HL-60 (cell line): ENCODE measurements at regions not wholly inside any gene's neighbourhood (a gene's known extent, or its start where the extent isn't known, plus 50 kb on each side); places are given as distances from the start of the nearest gene placed in this dataset.

Source experiments
- DNase-seq, 2 experiments: peaks; one replicate each; pipeline ENCODE4 v3.0.0-alpha.2; 2010 to 2020; ENCODE audit warnings: low read depth in 1 of 2, low spot score in 1 of 2
- H3K27ac ChIP-seq: fragments of 250-450 bp; sonication (Bioruptor Pico); replicated peaks from 2 replicates; pipeline ENCODE4 v1.5.1; 2020; ENCODE audit warnings: mild to moderate bottlenecking, moderate library complexity
- H3K27me3 ChIP-seq: fragments of 250-450 bp; sonication (Bioruptor Pico); 2 replicates; pipeline ENCODE4 v1.5.1; 2021; ENCODE audit warnings: mild to moderate bottlenecking, moderate library complexity; ENCODE audit not compliant: insufficient read depth, poor library complexity, severe bottlenecking
- H3K4me3 ChIP-seq: replicated peaks from 2 replicates; pipeline ENCODE4 v1.5.1; 2011; ENCODE audit warnings: mild to moderate bottlenecking, control low read depth, low read length; ENCODE audit not compliant: insufficient read depth
- CTCF ChIP-seq: IDR thresholded peaks from one replicate; pipeline ENCODE4 v1.5.1; 2011; ENCODE audit warnings: low read length, control low read depth, inconsistent platforms; ENCODE audit not compliant: insufficient read depth
- GABPA ChIP-seq: IDR thresholded peaks from 2 replicates; pipeline ENCODE4 v1.6.1; 2012; ENCODE audit warnings: low read depth
- POLR2AphosphoS5 ChIP-seq: IDR thresholded peaks from 2 replicates; pipeline ENCODE4 v1.6.1; 2012; ENCODE audit warnings: low read depth
- REST ChIP-seq: IDR thresholded peaks from 2 replicates; pipeline ENCODE4 v1.6.1; 2012; ENCODE audit warnings: low read depth; ENCODE audit not compliant: insufficient replicate concordance
- SPI1 ChIP-seq: IDR thresholded peaks from 2 replicates; pipeline ENCODE4 v1.6.1; 2012; ENCODE audit warnings: low read depth, mild to moderate bottlenecking, borderline replicate concordance

- H3K27ac ChIP-seq = no peak overlapping the region
Measured at GRCh38 chr1:222034790-222035189, 292.9 kb upstream of the DUSP10 start.

GRCh38 chr1:222033450-222033849 is 291.6 kb upstream of the DUSP10 start:
- Histone ChIP-seq H3K4me3 (no peak overlapping the region), H3K27me3 (no peaks in the 10 kb centered on the region), H3K27ac (no peak overlapping the region)
- DNase-seq = no peak
- TF ChIP-seq SPI1 (no peak), CTCF (no peak), REST (no peak), GABPA (no peak), POLR2AphosphoS5 (no peak)

More at GRCh38 chr1:222034790-222035189, 292.9 kb upstream of the DUSP10 start:
- DNase-seq = no peak
- no peaks in the 10 kb centered on the region for H3K27me3 ChIP-seq
- H3K4me3 ChIP-seq = no peak overlapping the region
- TF ChIP-seq REST (no peak), GABPA (no peak), SPI1 (no peak), POLR2AphosphoS5 (no peak), CTCF (no peak)

GRCh38 chr1:222031318-222031717 is 289.4 kb upstream of the DUSP10 start:
- H3K4me3 ChIP-seq = no peak overlapping the region
- no peaks in the 10 kb centered on the region for H3K27me3 ChIP-seq
- H3K27ac ChIP-seq = no peak overlapping the region
- TF ChIP-seq CTCF (no peak), GABPA (no peak), POLR2AphosphoS5 (no peak), SPI1 (no peak), REST (no peak)
- no peak for DNase-seq
